ENCODE measurements at regions not wholly inside any gene's neighbourhood (a gene's known extent, or its start where the extent isn't known, plus 50 kb on each side); places are given as distances from the start of the nearest gene placed in this dataset.
"Not testable (repeated sequence)": the region's sequence is repeated elsewhere in the genome, so short reads cannot be mapped to it uniquely, and the experiment has no call there.

DNA sequence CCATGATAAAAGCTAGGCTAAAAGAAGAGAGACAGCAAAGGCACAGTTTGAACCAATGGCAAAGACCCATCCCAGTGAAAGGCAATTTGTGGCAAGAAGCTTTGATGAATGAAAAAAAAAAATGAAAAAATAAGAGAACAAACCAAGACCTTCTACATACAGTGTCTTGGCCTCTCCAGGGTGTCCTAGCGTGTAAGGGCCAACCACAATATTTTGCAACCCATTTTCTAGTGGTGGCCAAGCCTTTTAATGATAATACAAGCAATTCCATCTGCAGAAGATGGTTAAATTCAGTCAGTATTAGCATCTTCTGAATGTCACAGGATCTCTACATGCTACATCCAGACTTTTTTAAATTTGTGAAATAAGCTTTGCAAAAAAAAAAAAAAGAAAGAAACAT, 270.4 kb downstream of the LRATD1 start:
- no TSS peak for BruUV-seq (replicated peaks)
- Histone ChIP-seq H3K27me3 (ENCODE audit: control insufficient read depth, insufficient read depth, low read length) (no peaks in the 10 kb centered on the region), H3K4me3 (ENCODE audit: low read depth in 2 of 2, low read length in 2 of 2) (no peak overlapping the region), H3K27ac (ENCODE audit: low read length) (no peak overlapping the region), H3K9me3 (ENCODE audit: control insufficient read depth, insufficient read depth, low read depth, low read length) (no peaks in the 10 kb centered on the region), H3K4me1 (ENCODE audit: control insufficient read depth, insufficient read depth, low read length) (no peaks in the 10 kb centered on the region), H3K36me3 (ENCODE audit: control insufficient read depth, insufficient read depth, low read length) (no peaks in the 10 kb centered on the region)
- TF ChIP-seq, protein P1, sequence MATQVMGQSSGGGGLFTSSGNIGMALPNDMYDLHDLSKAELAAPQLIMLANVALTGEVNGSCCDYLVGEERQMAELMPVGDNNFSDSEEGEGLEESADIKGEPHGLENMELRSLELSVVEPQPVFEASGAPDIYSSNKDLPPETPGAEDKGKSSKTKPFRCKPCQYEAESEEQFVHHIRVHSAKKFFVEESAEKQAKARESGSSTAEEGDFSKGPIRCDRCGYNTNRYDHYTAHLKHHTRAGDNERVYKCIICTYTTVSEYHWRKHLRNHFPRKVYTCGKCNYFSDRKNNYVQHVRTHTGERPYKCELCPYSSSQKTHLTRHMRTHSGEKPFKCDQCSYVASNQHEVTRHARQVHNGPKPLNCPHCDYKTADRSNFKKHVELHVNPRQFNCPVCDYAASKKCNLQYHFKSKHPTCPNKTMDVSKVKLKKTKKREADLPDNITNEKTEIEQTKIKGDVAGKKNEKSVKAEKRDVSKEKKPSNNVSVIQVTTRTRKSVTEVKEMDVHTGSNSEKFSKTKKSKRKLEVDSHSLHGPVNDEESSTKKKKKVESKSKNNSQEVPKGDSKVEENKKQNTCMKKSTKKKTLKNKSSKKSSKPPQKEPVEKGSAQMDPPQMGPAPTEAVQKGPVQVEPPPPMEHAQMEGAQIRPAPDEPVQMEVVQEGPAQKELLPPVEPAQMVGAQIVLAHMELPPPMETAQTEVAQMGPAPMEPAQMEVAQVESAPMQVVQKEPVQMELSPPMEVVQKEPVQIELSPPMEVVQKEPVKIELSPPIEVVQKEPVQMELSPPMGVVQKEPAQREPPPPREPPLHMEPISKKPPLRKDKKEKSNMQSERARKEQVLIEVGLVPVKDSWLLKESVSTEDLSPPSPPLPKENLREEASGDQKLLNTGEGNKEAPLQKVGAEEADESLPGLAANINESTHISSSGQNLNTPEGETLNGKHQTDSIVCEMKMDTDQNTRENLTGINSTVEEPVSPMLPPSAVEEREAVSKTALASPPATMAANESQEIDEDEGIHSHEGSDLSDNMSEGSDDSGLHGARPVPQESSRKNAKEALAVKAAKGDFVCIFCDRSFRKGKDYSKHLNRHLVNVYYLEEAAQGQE (IDR thresholded peaks at IDR 0.05; ENCODE audit: insufficient read depth in 1 of 2, low read depth in 2 of 2, low read length in 1 of 2): no peak
- TF ChIP-seq TCF7L2 (IDR thresholded peaks at IDR 0.05; ENCODE audit: low read depth, low read length) (no peak), POLR2AphosphoS5 (IDR thresholded peaks at IDR 0.05; ENCODE audit: low read depth, low read length) (no peak), SIN3A (IDR thresholded peaks at IDR 0.05; ENCODE audit: borderline replicate concordance, insufficient read depth, low read depth, low read length) (no peak)
- TF ChIP-seq, protein P2, sequence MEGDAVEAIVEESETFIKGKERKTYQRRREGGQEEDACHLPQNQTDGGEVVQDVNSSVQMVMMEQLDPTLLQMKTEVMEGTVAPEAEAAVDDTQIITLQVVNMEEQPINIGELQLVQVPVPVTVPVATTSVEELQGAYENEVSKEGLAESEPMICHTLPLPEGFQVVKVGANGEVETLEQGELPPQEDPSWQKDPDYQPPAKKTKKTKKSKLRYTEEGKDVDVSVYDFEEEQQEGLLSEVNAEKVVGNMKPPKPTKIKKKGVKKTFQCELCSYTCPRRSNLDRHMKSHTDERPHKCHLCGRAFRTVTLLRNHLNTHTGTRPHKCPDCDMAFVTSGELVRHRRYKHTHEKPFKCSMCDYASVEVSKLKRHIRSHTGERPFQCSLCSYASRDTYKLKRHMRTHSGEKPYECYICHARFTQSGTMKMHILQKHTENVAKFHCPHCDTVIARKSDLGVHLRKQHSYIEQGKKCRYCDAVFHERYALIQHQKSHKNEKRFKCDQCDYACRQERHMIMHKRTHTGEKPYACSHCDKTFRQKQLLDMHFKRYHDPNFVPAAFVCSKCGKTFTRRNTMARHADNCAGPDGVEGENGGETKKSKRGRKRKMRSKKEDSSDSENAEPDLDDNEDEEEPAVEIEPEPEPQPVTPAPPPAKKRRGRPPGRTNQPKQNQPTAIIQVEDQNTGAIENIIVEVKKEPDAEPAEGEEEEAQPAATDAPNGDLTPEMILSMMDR (IDR thresholded peaks at IDR 0.05): no peak
- intact Hi-C loops (cut with micrococcal nuclease; ENCODE audit: unreplicated experiment) (no loop called here), in situ Hi-C loops (cut with HindIII; ENCODE audit: low pct_unique_long_range_greater_than_20kb, low sequenced_read_pairs) (no loop called here)
- ChIA-PET POLR2A (no interaction called here), CTCF (no interaction called here)
- ATAC-seq (no peak), DNase-seq (ENCODE audit: low read depth, low spot score) (no peak)

DNA sequence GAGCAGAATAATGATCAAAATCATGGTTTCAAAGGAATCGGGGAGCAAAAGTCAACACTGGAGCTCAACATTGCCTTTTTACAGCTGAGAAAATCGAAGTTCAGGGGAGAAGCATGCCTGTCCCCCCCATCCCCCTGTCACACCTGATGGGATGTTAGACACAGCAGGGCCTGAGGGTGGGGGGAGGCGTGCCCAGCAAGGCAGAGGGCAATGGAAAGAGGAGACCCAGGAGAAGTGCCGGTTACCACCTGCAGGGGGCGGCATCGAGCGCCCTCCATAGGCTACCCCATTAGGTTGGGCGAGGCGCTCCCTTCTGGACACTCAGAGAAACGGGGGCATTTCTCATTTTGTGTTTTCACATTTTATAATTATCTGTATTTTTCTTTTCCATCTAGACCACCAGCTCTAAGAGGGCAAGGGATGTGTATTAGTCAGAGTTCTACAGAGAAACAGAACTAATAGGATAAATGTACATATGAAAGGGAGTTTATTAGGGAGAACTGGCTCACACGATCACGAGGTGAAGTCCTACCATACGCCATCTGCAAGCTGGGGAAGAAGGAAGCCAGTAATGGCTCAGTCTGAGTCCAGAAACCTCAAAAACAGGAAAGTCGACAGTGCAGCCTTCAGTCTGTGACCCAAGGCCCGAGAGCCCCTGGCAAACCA, 271.3 kb downstream of the LRATD1 start:
- no peaks in the 10 kb centered on the region for H3K9me3 ChIP-seq (ENCODE audit: control insufficient read depth, insufficient read depth, low read depth, low read length)
- CTCF ChIA-PET: no interaction called here
- in situ Hi-C loops (cut with HindIII; ENCODE audit: low pct_unique_long_range_greater_than_20kb, low sequenced_read_pairs): no loop called here
- DNase-seq (ENCODE audit: low read depth, low spot score) (no peak), ATAC-seq (peak; percentile 53; the same call in 1 of the 2 replicates)
- H3K36me3 ChIP-seq (ENCODE audit: control insufficient read depth, insufficient read depth, low read length): no peaks in the 10 kb centered on the region
- no peaks in the 10 kb centered on the region for H3K27me3 ChIP-seq (ENCODE audit: control insufficient read depth, insufficient read depth, low read length)
- POLR2A ChIA-PET: no interaction called here
- no TSS peak for BruUV-seq (replicated peaks)
- no peak overlapping the region for H3K27ac ChIP-seq (ENCODE audit: low read length)
- no peaks in the 10 kb centered on the region for H3K4me1 ChIP-seq (ENCODE audit: control insufficient read depth, insufficient read depth, low read length)
- intact Hi-C loops (cut with micrococcal nuclease; ENCODE audit: unreplicated experiment): no loop called here
- H3K4me3 ChIP-seq (ENCODE audit: low read depth in 2 of 2, low read length in 2 of 2): no peak overlapping the region
- TF ChIP-seq POLR2AphosphoS5 (IDR thresholded peaks at IDR 0.05; ENCODE audit: low read depth, low read length): no peak
- TF ChIP-seq, protein P2 (IDR thresholded peaks at IDR 0.05): peak; percentile 79

DNA sequence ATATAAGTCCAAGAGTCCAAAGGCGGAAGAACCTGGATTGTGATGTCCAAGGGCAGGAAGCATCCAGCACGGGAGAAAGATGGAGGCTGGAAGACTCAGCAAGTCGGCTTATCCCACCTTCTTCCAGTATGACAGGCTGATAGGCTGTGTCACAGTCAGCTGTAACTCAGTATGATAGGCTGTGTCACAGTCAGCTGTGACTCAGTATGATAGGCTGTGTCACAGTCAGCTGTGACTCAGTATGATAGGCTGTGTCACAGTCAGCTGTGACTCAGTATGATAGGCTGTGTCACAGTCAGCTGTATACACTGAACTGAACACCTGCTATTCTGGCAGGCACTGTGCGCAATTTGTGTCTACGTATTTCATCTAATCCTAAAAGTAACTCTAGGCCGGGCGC, 271.9 kb downstream of the LRATD1 start:
- H3K9me3 ChIP-seq (ENCODE audit: control insufficient read depth, insufficient read depth, low read depth, low read length); CTCF ChIA-PET; H3K4me3 ChIP-seq (ENCODE audit: low read depth in 2 of 2, low read length in 2 of 2); H3K27ac ChIP-seq (ENCODE audit: low read length); in situ Hi-C loops (cut with HindIII; ENCODE audit: low pct_unique_long_range_greater_than_20kb, low sequenced_read_pairs); DNase-seq (ENCODE audit: low read depth, low spot score); POLR2A ChIA-PET; intact Hi-C loops (cut with micrococcal nuclease; ENCODE audit: unreplicated experiment); H3K36me3 ChIP-seq (ENCODE audit: control insufficient read depth, insufficient read depth, low read length); H3K27me3 ChIP-seq (ENCODE audit: control insufficient read depth, insufficient read depth, low read length); H3K4me1 ChIP-seq (ENCODE audit: control insufficient read depth, insufficient read depth, low read length); ATAC-seq; BruUV-seq (replicated peaks): not testable (repeated sequence)

Measured in Panc1 (cell line).